NCI-H2081 (cell line): ENCODE measurements at regions not wholly inside any gene's neighbourhood (a gene's known extent, or its start where the extent isn't known, plus 50 kb on each side); places are given as distances from the start of the nearest gene placed in this dataset.
"Not testable (repeated sequence)": the region's sequence is repeated elsewhere in the genome, so short reads cannot be mapped to it uniquely, and the experiment has no call there.

Experiments
- DNase-seq, 2 experiments: peaks; one replicate each; lab custom pipeline; 2025; lab: John Stamatoyannopoulos, UW

DNA sequence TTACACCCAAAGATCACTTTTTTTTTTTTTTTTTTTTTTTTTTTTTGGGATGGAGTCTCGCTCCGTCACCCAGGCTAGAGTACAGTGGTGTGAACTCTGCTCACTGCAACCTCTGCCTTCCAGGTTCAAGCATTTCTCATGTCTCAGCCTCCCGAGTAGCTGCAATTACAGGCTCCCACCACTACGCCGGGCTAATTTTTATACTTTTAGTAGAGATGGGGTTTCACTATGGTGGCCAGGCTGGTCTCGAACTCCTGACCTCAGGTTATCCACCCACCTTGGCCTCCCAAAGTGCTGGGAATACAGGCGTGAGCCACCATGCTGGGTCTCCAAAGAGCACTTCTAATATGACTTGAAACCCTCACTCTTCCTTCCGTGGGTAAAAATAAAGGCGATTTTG is 152.2 kb upstream of the SPACA7 start:
- not testable (repeated sequence) for DNase-seq

DNA sequence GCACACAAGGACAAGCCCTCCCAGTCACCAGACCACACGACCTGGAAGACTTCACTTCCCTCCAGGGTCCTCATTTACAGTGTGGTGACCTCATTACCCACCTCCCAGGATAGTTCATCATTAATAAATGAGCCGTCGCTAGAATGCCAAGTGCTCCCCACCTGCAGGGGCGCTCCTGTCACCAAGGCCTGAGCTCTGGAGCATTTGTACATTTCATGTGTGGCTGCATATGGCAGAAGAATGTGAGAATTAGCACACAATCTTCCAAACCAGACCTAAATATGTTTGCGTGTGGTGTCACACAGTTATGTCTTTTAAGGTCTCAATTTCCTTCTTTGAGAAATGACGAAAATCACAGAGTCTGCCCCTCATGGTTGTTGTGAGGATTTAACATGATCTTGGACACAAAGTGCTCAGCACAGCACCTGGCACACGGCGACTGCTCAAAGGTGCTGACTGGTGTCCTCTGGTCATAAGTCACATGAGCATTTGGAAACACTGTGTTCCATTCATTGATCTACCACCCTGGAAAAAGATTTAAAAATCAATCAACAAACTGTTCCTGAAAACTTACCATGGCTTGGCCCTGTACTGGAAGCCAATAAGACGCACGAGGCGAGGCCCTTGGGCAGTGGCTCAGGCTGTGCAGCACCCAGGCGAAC is 150.6 kb upstream of the SPACA7 start:
- no peak for DNase-seq

GRCh38 chr13:112226320-112227002 is 149.7 kb upstream of the SPACA7 start:
- no peak for DNase-seq

GRCh38 chr13:112227031-112227430 is 149.1 kb upstream of the SPACA7 start:
- DNase-seq = no peak

DNA sequence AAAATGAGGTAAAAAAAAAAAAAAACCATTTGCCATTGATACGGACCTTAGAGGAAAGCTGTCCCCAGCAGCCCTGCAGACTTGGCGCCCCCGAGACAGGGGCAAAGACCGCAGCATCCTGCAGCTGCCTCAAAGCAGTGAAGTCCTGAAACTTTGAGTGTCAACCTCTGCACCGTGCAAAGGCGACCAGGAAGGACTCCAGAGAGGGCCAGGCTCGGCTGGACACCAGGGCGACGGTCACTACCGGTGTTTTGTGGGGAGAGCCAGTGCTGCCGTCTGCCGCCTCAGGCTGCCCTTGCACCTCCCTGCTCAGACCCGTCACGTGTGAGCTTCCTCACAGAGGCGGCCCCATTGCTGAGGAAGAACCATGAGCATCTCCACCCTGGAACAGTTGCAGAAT is 146.7 kb upstream of the SPACA7 start:
- no peak for DNase-seq

GRCh38 chr13:112229992-112230872 is 145.9 kb upstream of the SPACA7 start:
- DNase-seq = no peak

DNA sequence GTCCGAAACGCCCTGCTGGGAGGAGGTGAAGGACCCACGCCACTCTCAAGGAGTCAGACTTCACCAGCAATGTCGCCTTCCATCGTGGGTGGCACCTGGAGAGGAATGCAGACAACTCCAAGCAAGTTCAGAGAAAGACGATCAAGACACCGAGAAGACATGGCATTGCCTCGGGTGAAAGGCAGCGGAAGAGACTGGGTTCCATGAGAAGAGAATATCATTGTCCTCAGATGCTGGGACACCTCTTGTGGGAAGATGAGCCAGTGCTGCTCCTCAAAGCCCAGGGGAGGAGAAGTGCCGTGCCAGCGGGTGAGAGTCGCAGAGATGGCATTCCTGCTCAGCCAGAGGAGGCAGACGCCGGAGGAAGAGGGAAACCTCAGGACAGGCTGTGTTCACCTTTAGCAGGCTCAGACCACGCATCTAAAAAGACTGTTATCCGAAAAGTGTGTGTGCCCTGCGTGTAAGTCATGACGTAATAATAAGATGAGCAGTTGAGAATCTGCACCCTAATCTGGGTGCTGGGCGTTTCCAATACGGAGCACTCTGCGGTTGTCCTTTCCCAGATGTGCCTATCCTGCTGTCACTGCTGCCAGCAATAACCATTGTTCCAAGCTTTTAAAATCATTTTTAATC is 144.6 kb upstream of the SPACA7 start:
- no peak for DNase-seq

GRCh38 chr13:112233256-112233655 is 142.9 kb upstream of the SPACA7 start:
- no peak for DNase-seq

- no peak for DNase-seq
Measured at GRCh38 chr13:112233716-112234115, 142.4 kb upstream of the SPACA7 start.

DNA sequence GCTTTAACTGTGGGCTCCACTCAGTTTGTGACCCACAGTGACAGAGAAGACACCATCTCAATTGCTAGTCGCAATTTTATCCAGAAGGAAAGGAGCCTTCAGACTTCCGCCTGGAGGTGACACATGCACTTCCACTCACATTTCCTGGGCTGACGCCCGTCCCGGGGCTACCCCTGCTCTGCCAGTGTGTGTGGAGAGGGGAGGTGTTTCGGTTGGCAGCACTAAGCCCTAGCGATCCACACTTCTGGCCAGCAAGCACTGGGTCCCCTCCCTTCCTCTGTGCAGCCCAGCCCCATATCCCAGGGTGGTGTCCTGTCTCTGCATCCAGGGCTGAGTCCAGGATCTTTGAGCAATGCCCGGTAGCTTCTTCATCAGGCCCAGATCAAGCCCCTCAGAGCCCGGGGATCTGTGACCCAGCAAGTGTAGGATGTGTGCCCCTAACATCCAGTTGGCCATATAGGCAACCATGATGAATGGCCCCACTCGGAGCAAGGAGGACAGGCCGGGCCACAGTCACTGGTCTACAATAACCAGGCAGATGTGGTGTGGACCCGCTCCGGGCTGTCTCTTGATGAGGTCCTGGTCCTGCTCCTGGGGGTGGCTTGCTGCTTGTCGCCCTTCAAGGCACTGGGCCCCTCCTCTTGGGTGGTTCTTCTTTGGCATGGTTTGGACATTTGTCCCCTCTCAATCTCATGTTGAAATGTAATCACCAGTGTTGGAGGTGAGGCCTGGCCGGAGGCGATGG is 141.9 kb upstream of the SPACA7 start:
- DNase-seq = no peak

DNA sequence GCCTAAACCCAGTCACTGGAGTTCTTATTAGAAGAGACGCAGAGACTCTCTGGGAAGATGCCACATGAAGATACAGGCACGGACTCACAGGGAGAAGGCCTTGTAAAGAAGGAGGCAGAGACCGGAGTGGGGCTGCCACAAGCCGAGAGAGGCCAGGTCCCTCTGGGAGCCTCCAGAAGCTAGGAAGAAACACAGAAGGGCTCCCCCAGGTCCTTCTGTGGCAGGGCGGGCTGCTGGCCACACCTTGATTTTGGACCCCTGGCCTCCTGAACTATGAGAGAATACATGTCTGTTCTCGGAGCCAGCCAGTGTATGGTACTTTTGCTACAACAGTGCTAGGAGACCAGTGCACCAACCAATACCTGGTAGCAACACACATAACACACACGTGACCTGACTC is 140.1 kb upstream of the SPACA7 start:
- no peak for DNase-seq

- no peak for DNase-seq
Measured at GRCh38 chr13:112236539-112237197, 139.5 kb upstream of the SPACA7 start.

DNA sequence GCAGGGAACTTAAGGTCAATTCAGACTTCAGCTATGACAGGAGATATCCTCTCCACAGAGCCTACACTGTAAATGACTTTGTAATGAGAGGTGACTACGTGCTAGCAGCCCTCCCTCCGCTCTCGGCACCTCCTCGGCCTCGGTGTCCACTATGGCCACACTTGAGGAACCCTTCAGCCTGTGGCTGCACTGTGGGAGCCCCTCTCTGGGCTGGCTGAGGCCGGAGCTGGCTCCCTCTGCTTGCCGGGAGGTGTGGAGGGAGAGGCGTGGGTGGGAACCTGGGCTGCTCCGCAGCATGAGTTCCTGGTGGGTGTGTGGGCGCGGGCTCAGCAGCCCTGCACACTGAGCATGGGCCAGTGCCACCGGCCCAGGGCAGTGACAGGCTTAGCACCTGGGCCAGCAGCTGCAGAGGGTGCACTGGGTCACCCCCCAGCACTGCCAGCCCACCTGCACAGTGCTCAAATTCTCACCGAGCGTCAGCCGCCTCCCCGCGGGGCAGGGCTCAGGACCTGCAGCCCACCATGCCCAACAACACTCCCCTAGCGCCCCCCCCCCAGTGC is 137.6 kb upstream of the SPACA7 start:
- DNase-seq = no peak

DNA sequence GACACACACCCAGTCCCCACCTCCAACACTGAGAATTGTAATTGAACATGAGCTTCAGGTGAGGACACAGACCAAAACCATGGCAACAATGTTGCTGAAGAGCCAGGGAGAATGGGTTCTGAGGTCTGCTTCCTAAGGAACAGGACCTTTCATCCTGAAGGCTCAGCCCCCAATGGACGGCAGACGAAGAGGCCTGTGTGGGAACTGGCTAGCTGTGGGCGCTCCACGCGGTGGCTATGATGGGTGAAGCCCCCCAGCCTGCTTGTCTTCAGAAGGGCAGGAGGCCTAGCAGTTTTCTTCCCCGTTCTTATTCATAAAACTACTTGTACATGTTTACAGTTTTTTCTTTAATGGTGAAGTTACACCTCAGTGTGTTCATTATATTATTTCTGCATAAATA is 136.1 kb upstream of the SPACA7 start:
- DNase-seq = no peak

GRCh38 chr13:112241288-112241687 is 134.9 kb upstream of the SPACA7 start:
- DNase-seq = no peak

DNA sequence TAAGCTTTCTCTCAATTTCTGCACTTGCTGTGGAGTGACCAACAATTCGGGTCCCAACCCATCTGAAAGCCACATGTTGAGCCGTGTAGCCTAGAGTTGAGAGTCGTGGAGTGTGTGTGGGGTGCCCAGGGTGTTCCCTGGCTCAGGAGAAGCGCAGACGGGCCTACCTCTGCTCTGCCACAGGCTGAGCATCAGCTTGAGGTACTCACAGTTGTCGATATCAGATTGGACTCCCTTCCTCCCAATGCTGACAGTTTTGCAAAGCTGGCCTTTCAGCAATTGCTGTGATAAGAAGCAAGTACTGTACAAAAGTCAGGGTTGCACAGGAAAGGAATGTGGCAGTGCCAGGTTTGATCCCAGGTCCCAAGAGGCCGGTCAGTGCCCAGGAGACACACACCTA is 133.4 kb upstream of the SPACA7 start:
- DNase-seq = no peak

- DNase-seq = no peak
Measured at GRCh38 chr13:112244061-112244460, 132.1 kb upstream of the SPACA7 start.

DNA sequence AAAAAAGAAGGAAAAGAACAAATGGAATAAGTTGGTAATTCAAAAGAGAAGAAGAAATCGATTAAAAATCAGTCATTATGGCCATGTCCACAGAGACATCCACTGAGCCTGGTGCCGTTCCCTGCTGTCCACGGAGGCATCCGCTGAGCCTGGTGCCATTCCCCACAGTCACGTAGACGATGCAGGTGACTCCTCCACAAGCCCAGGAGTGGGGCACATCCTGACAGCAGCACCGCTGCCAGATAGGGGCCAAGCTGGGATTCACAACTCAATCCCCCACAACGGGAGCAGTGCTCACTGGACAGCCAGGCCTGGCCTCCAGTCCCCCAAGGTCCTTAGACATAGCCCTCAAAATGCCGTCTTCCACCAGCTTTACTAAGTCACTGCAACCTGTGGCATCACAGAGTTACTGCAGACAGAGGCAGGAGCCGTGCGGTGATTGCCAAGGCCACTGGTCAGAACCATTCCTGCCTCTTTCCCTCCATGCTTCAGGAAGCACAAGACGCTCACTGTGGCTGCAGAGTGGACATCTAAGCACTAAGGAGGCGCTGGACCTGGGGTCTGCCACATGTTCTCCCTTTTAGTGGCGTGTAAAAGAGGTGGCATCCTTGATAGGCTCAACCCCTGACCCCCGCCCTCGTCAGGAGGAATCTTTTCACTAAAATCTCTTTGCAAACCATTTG is 131.5 kb upstream of the SPACA7 start:
- no peak for DNase-seq

- no peak for DNase-seq
Measured at GRCh38 chr13:112245179-112245724, 130.9 kb upstream of the SPACA7 start.

GRCh38 chr13:112245989-112246388 is 130.2 kb upstream of the SPACA7 start:
- no peak for DNase-seq
